GM18519 (cell line): ENCODE measurements at regions not wholly inside any gene's neighbourhood (a gene's known extent, or its start where the extent isn't known, plus 50 kb on each side); places are given as distances from the start of the nearest gene placed in this dataset.

Experiments used
- ATAC-seq: cut with Tn5 transposase; IDR thresholded peaks from one replicate; pipeline ENCODE4 v1.9.1; 2021; ENCODE audit warnings: mild to moderate bottlenecking, moderate library complexity; ENCODE audit not compliant: unreplicated experiment, low FRiP score

DNA sequence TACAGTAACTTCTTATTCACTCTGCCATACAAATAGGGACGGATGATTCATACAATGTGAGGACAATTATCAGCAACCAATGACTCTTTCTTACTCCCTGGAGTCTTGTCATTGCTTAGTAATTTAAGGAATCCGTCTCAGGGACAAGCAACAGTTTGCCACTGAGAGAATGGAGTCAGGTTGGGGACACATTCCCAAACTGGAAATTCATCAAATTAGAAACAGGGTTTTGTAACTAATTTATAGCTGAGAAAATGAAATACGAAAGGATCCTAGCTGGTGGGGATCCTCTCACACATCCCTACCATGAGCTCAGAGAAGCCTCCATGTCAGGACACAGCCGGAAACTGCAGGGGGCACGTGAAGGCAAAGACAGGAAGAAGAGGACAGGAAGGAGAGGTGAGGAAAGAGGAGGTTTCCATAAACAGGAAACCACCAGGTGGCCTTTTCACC, 50.4 kb upstream of the KDR start:
- no peak for ATAC-seq

DNA sequence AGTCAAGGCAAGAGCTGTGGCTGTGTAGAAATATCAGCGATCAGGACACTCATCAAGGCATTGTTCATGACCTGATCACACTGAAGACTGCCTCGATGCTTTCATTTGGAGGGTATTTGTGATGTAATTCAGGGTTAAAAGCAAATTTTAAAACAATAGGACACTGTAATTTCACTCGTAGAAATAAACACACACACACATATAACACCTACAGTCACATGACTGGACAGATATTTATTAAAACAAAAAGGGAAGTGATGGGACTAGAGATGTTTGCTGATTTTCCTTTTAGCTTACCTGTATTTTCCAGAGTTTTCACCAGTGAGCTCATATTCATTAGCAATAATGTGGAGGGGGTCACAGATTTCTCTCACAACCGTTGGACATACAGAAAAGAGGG, 51.1 kb upstream of the KDR start:
- ATAC-seq = no peak

DNA sequence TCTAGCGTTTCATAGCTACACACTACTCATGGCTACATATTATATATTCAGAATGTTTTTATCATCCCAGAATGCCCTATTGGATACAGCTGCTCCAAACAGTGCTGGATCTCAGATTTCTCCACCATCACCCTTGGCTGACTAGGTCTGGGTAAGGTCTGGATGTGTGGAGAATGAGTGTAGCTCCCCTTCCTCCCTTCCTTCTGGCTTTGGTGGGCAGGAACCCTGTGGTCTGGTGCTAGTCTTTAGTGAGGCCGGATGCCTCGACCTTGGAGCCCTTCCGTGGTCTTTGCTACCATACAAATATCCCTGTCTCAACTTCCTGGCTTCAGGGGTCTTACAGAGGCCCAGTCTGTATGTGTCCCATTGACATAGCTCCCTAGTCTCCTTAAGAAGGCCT, 52.1 kb upstream of the KDR start:
- no peak for ATAC-seq

DNA sequence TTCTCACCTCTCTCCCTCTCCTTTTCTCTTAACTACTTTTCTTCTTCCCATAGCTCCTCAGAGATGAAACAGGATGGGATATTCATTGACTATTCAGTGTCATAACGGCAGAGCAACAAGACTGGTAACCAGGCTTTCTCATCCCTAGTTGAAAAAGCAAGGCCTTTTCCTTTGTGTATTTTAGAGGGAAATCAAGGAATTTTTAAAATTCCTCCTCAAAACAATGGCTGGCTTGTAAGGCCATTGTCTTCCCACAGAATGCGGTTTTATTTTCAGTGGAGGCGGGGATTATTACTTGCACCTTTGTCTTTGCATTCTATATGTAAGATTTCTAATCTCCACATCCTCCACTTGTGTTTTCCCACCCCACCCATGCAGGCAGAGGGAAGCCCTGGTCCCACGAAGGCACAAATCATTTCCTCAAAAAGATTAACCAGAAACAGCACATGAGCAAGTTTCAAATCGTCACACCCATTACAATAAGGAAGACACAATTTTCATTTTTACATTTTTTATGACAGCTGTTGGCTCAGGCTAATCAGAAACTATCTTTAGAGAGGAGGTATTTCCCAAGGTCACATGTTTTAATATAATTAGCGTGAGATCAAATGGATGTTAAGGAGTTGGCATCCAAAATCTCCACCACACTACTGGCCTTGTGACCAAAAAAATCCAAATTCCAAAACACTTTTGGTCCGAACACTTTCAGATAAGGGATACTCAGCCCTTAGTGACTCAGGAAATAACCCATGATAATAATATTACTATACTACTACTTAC, 53.0 kb upstream of the KDR start:
- no peak for ATAC-seq

DNA sequence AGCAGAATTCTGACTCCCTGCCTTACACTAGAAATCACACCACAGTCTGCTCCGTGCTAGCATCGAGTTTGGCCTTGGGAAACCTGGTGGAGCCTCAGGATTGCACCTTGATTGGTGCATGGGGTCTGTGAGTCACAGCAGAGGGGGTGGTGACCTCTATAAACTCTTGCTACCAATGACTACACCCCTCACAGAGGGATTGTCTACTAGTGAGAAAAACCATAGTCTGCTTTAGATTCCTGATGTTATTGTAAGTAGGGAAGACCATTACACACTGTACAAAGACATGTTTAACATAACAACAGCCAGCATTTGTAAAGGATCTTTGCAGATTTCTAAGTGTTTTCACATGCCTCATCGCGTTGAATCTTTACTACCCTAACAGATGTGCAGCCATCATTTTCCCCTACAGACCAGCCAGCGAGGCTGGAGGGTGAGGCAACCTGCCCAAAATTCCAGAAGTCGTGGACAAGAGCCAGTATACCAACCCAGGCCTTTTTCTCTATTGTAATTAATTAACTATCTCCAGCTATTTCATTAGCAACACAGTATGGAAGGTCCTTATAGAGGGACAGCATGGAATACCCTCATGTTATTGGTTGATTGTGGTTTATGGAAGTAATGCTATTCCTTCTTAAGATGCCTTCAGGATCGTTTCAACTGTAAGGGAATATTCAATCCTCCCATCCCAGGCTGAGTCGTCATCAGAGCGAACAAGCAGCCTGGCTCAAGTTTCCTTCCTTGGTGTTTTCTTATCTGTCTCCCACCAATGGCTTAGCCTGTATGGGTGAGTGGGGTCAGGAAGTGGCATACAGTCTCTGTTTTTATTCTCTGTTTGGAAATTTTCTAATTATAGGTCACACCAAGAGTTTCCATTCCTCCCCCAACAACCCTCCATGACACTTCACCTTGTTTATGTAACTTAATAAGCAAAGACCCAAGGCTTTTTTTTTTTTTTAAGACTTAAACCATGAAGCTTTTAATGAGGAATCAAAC, 55.9 kb upstream of the KDR start:
- ATAC-seq = no peak

DNA sequence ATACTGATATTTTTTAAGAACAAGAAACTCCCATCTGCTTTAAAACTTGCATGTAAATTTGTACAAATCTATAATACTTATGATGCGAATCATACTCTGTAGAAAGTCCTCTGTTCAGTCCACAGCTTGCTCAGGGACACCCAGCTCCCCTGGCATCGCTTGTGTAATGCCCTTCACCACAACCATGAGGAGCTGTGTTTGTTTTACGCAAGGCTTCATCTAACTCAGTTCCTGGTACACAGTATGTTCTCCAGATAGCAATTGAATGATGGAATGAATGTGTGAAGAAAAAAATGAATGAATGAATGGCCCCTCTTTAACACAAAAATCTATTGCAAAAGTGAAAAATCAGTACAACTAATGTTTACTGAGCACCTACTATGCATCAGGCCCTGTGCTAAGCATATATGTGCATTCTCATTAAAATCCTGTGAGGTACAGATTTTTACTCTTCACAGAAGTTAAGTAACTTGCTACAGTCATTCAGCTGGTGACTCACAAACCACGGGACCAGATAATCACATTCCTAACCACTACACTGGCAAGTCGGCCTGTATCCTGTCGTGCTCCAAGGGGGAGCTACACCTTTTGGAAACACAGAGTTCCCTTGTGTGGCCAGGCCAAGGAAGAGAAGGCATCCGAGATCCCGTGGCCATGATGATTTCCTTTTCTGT, 58.7 kb upstream of the KDR start:
- ATAC-seq = no peak

DNA sequence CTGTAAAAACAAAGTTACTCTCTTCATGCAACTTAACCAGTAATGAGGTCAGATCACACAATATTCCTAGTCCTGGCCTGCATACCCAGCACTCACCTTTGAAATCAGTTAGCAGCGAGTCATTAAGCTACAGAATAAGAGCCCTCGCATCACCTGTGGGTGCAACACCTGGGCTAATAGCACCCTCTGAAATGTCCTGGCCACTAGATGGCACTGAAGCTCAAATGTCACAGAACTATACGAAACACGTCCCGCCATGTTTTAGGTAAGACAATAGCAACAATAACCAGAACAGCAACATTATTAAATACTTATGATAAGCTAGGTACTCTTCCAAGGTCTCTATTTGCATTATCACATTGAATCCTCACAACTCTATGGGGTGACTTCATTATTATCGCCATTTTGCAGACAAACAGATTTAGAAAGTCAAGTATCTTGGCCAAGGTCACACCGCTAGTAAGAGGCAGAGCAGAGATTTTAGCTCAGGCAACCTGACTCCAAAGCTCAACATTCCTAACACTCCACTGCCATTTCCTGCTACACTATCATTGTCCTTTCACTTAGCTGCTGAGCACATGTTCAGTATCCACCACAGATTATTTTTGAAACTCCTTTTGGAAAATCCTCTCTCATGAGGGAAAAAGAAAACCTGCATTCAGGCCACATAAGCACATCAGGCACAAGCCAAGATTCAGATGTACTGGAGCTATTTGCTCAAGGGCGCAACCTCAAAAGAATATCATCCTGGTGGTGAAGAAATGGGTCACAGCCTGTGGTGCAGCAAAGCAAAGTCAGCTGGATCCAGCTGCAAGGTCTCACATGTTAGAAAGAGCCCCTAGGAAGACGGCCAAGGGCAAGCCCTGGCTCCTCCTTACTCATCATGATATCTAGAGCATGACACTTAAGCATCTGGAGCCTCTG, 59.5 kb upstream of the KDR start:
- ATAC-seq = peak; percentile 74

DNA sequence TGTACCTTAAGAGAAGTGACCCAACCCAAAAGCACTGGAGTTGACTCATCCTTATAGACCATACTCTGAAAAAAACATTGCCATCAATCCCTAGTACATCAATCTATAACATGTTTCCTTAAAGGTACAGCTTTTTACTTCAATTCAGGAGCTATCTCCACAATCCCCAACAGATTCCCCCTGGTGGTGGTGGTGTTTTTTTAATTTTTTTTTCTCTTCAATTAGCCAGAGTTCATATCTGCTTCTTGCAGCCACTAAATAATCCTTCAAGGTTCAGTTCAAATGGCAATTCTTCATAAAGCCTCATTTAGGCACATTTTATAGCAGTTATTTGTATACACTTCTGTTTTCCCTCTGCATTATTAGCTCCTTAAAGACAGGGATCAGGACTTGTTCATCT, 60.7 kb upstream of the KDR start:
- ATAC-seq = no peak

DNA sequence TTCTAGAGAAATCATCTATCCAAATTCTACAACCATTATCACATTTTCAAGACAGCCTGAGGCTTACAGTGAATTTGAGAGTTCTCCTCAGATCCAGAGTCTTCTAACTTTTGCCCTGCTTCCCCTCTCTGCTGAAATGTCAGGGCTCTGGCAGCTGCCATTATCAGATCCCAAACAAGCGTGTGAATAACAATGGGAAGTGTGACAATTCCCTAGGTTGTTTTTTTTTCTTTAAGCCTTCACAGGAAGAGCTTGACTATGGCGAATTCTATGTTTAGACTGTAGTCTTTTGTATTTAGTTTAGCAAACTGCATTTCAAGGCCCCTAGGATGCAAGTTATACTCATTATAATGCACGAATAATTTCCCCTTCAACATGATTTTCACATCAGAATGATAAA, 61.3 kb upstream of the KDR start:
- no peak for ATAC-seq

DNA sequence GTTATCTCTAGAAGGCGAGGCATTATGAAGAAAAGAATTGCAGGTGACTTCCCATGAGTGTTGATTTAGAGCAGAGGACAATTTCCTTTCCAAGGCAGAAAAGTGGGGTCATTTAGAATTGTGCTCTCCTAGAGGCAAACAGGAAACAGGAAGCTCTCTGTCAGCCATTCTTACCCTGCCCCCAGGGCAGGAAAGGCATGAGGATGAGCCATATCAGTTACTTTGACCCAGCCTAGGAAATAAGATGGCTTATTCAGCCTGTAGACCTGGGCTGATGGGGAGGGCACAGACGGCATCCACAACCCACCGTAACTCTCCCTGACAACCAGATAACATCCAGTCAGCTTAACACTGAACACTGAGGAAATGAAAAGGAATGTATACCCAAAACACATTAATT, 88.8 kb upstream of the KDR start:
- ATAC-seq = no peak

DNA sequence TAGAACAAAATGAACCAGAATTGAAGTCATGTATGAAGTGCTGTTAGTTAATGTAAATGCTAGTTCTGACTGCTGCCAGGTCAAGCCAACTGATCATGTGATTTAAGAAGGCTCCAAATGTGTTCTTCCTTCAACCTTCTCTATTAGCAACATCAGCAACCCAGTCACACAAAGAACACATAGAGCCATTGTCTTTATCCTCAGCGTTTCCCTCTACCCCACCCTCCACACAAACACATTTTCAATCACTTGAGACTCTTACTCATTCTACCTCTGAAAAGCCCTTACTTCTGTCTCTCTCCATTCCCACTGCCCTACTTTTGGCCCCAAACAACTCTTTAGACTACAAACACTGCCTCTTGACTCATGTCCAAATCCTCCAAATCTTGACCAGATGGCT, 89.7 kb upstream of the KDR start:
- ATAC-seq = no peak

DNA sequence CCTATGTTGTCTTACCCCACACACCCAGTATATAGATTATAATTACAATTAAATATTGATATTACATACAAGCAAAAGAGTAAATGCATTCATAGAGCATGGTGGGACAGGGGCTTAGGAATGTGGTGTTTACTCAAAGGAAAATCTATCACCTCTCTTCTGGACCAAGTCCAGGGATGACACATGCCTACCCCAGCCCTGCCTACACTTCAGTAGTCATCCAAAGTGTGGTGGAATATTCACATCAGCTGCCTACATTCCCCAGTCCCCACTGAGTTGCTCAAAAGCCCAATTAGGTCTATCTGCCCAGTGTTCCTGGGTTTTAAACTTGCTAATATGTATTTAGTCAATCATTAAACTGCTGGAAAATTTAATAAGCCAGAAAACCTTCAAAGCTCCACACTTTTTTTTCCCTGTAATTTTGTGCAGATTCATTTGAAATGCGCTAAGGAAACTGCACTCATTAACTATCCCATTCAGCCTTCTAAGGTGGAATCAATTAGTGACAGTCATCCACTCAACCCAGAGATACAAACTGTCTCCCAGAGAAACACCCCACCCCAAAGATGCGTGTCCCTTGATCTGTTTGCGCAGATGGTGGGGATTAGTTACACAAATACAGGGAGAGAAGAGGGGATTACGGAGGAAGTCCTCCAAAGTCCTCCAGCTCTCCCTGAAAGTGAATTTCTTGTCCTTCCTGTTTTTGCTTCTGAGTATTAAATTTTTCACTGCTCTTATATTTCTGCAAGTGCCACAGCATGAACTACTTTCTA, 91.7 kb upstream of the KDR start:
- ATAC-seq = no peak

DNA sequence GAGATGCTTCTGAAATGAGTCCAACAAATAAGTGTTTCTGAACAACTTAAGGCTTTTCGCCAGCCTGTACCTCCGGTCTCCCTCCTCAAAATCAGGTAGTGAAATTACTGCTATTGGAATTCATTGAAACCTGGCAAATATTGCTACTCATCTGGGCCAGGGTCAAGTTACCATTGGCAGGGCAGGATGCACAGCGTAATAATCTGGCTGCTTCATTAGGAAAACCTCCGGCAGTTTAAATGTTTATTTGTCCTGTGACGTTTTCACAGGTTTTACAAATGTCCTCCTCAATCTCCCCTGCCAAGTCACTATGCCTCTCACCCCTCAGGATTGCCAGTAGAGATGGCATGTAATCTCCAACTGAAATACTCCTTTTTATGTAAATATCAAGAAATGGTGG, 92.6 kb upstream of the KDR start:
- ATAC-seq = no peak

DNA sequence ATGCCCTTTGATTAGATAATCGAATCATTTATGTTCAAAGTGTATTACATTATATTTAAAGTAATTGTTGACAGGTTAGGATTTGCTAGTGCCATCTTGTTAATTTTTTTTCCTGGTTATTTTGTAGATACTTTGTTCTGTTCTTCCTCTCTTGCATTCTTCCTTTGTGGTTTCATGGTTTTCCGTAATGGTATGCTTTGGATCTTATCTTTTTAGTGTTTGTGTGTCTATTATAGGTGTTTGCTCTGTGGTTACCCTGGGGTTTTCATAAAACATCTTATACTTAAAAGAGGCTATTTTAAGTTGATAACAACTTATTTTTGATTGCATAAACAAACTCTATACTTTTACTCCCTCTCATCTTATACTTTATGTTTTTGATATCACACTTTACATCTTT, 108.2 kb upstream of the SRD5A3 start:
- no peak for ATAC-seq

DNA sequence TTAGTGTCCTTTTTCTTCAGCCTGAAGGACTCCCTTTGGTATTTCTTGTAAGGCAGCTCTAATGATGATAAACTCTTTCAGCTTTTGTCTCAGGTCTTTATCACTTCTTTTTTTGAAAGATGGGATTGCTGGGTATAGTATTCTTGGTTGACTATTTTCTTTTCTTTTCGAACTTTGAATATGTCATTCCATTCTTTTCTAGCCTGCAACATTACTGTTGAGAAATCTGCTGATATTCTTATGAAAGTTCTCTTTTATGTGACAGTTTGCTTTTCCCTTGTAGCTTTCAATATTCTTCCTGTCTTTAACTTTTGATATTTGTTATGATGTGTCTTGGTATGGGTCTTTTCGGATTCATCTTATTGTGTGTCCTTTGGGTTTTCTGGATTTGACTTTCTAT, 107.6 kb upstream of the SRD5A3 start:
- no peak for ATAC-seq

DNA sequence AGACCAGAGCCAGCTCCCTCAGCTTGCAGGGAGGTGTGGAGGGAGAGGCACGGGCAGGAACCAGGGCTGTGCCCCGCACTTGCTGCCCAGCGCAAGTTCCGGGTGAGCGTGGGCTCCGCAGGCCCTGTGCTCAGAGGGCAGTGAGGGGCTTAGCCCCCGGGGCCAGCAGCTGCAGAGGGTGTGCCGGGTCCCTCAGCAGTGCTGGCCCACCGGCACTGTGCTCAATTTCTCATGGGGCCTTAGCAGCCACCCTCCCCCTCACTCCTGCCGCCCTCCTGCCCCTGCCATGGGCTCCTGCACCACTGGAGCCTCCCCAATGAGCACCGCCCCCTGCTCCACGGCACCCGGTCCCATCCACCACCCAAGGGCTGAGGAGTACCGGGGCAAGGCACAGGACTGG, 104.6 kb upstream of the SRD5A3 start:
- ATAC-seq = no peak

DNA sequence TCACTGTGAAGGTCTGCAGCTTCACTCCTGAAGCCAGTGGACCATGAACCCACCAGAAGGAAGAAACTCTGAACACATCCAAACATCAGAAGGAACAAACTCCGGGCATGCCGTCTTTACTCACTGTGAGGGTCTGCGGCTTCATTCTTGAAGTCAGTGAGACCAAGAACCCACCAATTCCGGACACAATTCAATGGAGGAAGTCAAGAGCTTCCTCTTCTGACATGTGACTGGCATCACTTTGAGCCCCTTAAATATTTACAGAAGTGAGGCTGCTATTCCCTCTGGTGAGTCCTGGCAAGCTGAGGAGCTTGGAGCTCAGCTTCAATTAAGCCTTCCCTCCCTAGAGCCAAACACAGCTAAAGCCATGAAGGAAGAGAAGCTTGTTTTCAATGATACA, 103.5 kb upstream of the SRD5A3 start:
- no peak for ATAC-seq

DNA sequence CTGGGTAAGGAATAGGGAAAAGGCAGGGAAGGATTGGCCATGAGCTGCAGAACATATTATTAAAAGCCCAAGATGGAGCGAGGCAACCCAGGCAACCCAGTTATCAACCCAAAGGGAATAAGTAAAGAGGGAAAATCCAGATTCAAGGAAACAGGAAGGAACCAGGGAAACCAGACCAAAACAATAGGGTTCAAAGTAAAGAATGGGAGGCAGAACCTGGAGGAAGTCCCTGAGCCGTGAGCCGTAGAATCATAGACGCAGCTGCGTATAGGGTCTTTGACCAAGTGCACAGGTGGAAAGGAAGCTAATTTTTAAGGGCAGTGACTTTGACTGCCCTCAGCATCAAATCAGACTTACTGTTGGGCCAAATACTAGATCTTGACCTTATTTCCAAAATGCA, 98.5 kb upstream of the SRD5A3 start:
- no peak for ATAC-seq

DNA sequence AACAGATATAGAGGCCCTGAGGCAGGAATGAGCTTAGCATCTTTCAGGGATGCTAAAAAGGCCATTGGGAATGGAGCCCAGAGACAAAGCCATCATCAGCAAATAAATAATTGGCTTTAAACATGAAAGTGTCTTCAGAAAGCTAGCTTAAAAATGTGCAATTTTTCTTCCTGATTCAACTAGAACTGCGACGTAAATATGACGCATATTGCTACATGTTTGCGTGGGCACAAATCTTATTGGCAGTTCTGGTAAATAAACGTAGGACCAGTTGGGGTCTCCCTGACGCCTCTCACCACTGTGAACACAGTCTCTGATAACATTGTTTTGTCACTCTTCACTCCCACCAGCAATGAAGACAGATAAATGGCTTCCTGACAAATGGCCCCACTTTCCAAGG, 97.3 kb upstream of the SRD5A3 start:
- no peak for ATAC-seq
